ENCODE measurements at regions not wholly inside any gene's neighbourhood (a gene's known extent, or its start where the extent isn't known, plus 50 kb on each side); places are given as distances from the start of the nearest gene placed in this dataset.

- TF ChIP-seq EZH2 (IDR thresholded peaks at IDR 0.05; ENCODE audit: low read length, missing control alignments), result no peak
- TF ChIP-seq CTCF (conservative IDR thresholded peaks at IDR 0.05 in 1 of 2, IDR thresholded peaks at IDR 0.05 in 1 of 2; ENCODE audit: low read depth in 1 of 2, low read length in 2 of 2), result no peak
- Histone ChIP-seq H3K79me2 (ENCODE audit: control insufficient read depth, insufficient read depth, low read length) (no peaks in the 10 kb centered on the region), H3K4me1 (ENCODE audit: control insufficient read depth, extremely low read depth, insufficient read depth, low read length) (peaks cover 4% of the 10 kb centered on the region), H3K27ac (ENCODE audit: insufficient read depth, low read length) (no peak overlapping the region), H3K27me3 (ENCODE audit: control insufficient read depth, insufficient read depth, low read length) (no peaks in the 10 kb centered on the region), H3K9ac (ENCODE audit: insufficient read depth, low read length) (no peak overlapping the region), H2AFZ (ENCODE audit: low read length) (no peak overlapping the region), H3K36me3 (ENCODE audit: control insufficient read depth, insufficient read depth, low read length) (no peaks in the 10 kb centered on the region), H4K20me1 (ENCODE audit: control insufficient read depth, extremely low read depth, insufficient read depth, low read length) (no peaks in the 10 kb centered on the region), H3K9me3 (ENCODE audit: control insufficient read depth, insufficient read depth, low read depth, low read length) (no peaks in the 10 kb centered on the region), H3K4me3 (replicated peaks in 1 of 4; ENCODE audit: control extremely low read depth in 1 of 4, insufficient read depth in 1 of 4, low read depth in 3 of 4, low read length in 4 of 4) (no peak overlapping the region), H3K4me2 (ENCODE audit: extremely low read depth, insufficient read depth, low read length) (no peak overlapping the region)
- no peak for DNase-seq (ENCODE audit: low read depth in 2 of 2)
These were observed 79.0 kb downstream of the LBH start for GRCh38 chr2:30310371-30310770.

GRCh38 chr2:30310955-30311354 lies 79.6 kb downstream of the LBH start:
- H3K79me2 ChIP-seq (ENCODE audit: control insufficient read depth, insufficient read depth, low read length), result no peaks in the 10 kb centered on the region
- no peak overlapping the region for H3K27ac ChIP-seq (ENCODE audit: insufficient read depth, low read length)
- H3K9me3 ChIP-seq (ENCODE audit: control insufficient read depth, insufficient read depth, low read depth, low read length), result no peaks in the 10 kb centered on the region

GRCh38 chr2:30311711-30312110 lies 80.4 kb downstream of the LBH start:
- no peaks in the 10 kb centered on the region for H3K79me2 ChIP-seq (ENCODE audit: control insufficient read depth, insufficient read depth, low read length)
- DNase-seq (ENCODE audit: low read depth in 2 of 2), result no peak
- H3K9me3 ChIP-seq (ENCODE audit: control insufficient read depth, insufficient read depth, low read depth, low read length), result no peaks in the 10 kb centered on the region
- H2AFZ ChIP-seq (ENCODE audit: low read length), result no peak overlapping the region
- no peaks in the 10 kb centered on the region for H4K20me1 ChIP-seq (ENCODE audit: control insufficient read depth, extremely low read depth, insufficient read depth, low read length)
- no peaks in the 10 kb centered on the region for H3K4me1 ChIP-seq (ENCODE audit: control insufficient read depth, extremely low read depth, insufficient read depth, low read length)
- H3K9ac ChIP-seq (ENCODE audit: insufficient read depth, low read length), result no peak overlapping the region
- H3K27me3 ChIP-seq (ENCODE audit: control insufficient read depth, insufficient read depth, low read length), result no peaks in the 10 kb centered on the region
- no peak for TF ChIP-seq EZH2 (IDR thresholded peaks at IDR 0.05; ENCODE audit: low read length, missing control alignments)
- TF ChIP-seq CTCF (conservative IDR thresholded peaks at IDR 0.05 in 1 of 2, IDR thresholded peaks at IDR 0.05 in 1 of 2; ENCODE audit: low read depth in 1 of 2, low read length in 2 of 2), result no peak
- H3K4me2 ChIP-seq (ENCODE audit: extremely low read depth, insufficient read depth, low read length), result no peak overlapping the region
- no peaks in the 10 kb centered on the region for H3K36me3 ChIP-seq (ENCODE audit: control insufficient read depth, insufficient read depth, low read length)
- H3K27ac ChIP-seq (ENCODE audit: insufficient read depth, low read length), result no peak overlapping the region
- H3K4me3 ChIP-seq (replicated peaks in 1 of 4; ENCODE audit: control extremely low read depth in 1 of 4, insufficient read depth in 1 of 4, low read depth in 3 of 4, low read length in 4 of 4), result no peak overlapping the region

More at GRCh38 chr2:30310955-30311354, 79.6 kb downstream of the LBH start:
- Histone ChIP-seq H3K4me2 (ENCODE audit: extremely low read depth, insufficient read depth, low read length) (no peak overlapping the region), H2AFZ (ENCODE audit: low read length) (no peak overlapping the region), H3K9ac (ENCODE audit: insufficient read depth, low read length) (no peak overlapping the region), H3K27me3 (ENCODE audit: control insufficient read depth, insufficient read depth, low read length) (no peaks in the 10 kb centered on the region), H3K4me1 (ENCODE audit: control insufficient read depth, extremely low read depth, insufficient read depth, low read length) (no peaks in the 10 kb centered on the region), H3K4me3 (replicated peaks in 1 of 4; ENCODE audit: control extremely low read depth in 1 of 4, insufficient read depth in 1 of 4, low read depth in 3 of 4, low read length in 4 of 4) (no peak overlapping the region), H3K36me3 (ENCODE audit: control insufficient read depth, insufficient read depth, low read length) (no peaks in the 10 kb centered on the region), H4K20me1 (ENCODE audit: control insufficient read depth, extremely low read depth, insufficient read depth, low read length) (no peaks in the 10 kb centered on the region)
- no peak for DNase-seq (ENCODE audit: low read depth in 2 of 2)
- TF ChIP-seq CTCF (conservative IDR thresholded peaks at IDR 0.05 in 1 of 2, IDR thresholded peaks at IDR 0.05 in 1 of 2; ENCODE audit: low read depth in 1 of 2, low read length in 2 of 2) (no peak), EZH2 (IDR thresholded peaks at IDR 0.05; ENCODE audit: low read length, missing control alignments) (no peak)
